Neural cell (in vitro differentiated cells): ENCODE measurements at regions not wholly inside any gene's neighbourhood (a gene's known extent, or its start where the extent isn't known, plus 50 kb on each side); places are given as distances from the start of the nearest gene placed in this dataset.

ENCODE experiments used
- H2AFZ ChIP-seq: fragments of 200-600, 300-800 bp; sonication (generic), shearing (Covaris generic); 2 replicates; pipeline ENCODE4 v1.6.0; 2014; ENCODE audit warnings: low read depth, mild to moderate bottlenecking, antibody characterized with exemption, low read length, moderate library complexity
- H3F3A ChIP-seq: fragments of 200-600 bp; shearing (Covaris generic); 2 replicates; pipeline ENCODE4 v1.6.1; 2016; ENCODE audit warnings: mild to moderate bottlenecking, moderate library complexity, mixed read lengths, antibody characterized with exemption, low read length; ENCODE audit not compliant: insufficient read depth, poor library complexity, severe bottlenecking
- H3K27ac ChIP-seq: fragments of 200-600, 300-800 bp; sonication (generic), shearing (Covaris generic); 2 replicates; pipeline ENCODE4 v1.5.1; 2014; ENCODE audit warnings: mild to moderate bottlenecking, low read length, moderate library complexity
- H3K27me3 ChIP-seq: fragments of 300-800, 200-600 bp; sonication (generic), shearing (Covaris generic); 2 replicates; pipeline ENCODE4 v1.6.0; 2014; ENCODE audit warnings: mild to moderate bottlenecking, low read depth, low read length, moderate library complexity; ENCODE audit not compliant: insufficient read depth
- H3K36me3 ChIP-seq: fragments of 300-800, 200-600 bp; sonication (generic), shearing (Covaris generic); 2 replicates; pipeline ENCODE4 v1.5.1; 2014; ENCODE audit warnings: mild to moderate bottlenecking, antibody characterized with exemption, low read length, moderate library complexity; ENCODE audit not compliant: insufficient read depth
- H3K4me2 ChIP-seq: fragments of 300-800, 200-600 bp; sonication (generic), shearing (Covaris generic); 2 replicates; pipeline ENCODE4 v1.6.0; 2014; ENCODE audit warnings: mild to moderate bottlenecking, low read length
- H3K4me3 ChIP-seq: fragments of 300-800, 200-600 bp; sonication (generic), shearing (Covaris generic); 2 replicates; pipeline ENCODE4 v1.5.1; 2014; ENCODE audit warnings: mild to moderate bottlenecking, low read length, moderate library complexity
- H3K79me2 ChIP-seq: fragments of 200-600 bp; shearing (Covaris generic); replicated peaks from 2 replicates; pipeline ENCODE4 v1.6.0; 2014; ENCODE audit warnings: mild to moderate bottlenecking, low read length, moderate library complexity; ENCODE audit not compliant: insufficient read depth
- H3K9ac ChIP-seq: fragments of 300-800, 200-600 bp; sonication (generic), shearing (Covaris generic); 2 replicates; pipeline ENCODE4 v1.6.1; 2016; ENCODE audit warnings: mild to moderate bottlenecking, low read length, mixed read lengths
- H3K9me2 ChIP-seq: fragments of 200-600 bp; shearing (Covaris generic); 2 replicates; pipeline ENCODE4 v1.6.1; 2016; ENCODE audit warnings: mild to moderate bottlenecking, low read length, mixed read lengths; ENCODE audit not compliant: insufficient read depth
- H3K9me3 ChIP-seq: fragments of 200-600, 300-800 bp; sonication (generic), shearing (Covaris generic); 2 replicates; pipeline ENCODE4 v1.6.1; 2016; ENCODE audit warnings: mild to moderate bottlenecking, mixed run types, low read length, moderate library complexity, mixed read lengths
- H4K20me1 ChIP-seq: fragments of 200-600 bp; shearing (Covaris generic); 2 replicates; pipeline ENCODE4 v1.6.1; 2016; ENCODE audit warnings: mild to moderate bottlenecking, mixed run types; ENCODE audit not compliant: insufficient read depth
- EP300 ChIP-seq: fragments of 450-650 bp; conservative IDR thresholded peaks from 2 replicates; pipeline ENCODE4 v1.6.1; 2014; ENCODE audit warnings: antibody characterized with exemption, mild to moderate bottlenecking, moderate library complexity; ENCODE audit not compliant: poor library complexity, severe bottlenecking
- EZH2 ChIP-seq: fragments of 200-600, 300-800 bp; shearing (Covaris generic), sonication (generic); IDR thresholded peaks from 2 replicates; pipeline ENCODE4 v1.6.1; 2014; ENCODE audit warnings: antibody characterized with exemption, low read length, borderline replicate concordance, mild to moderate bottlenecking; ENCODE audit not compliant: insufficient read depth, poor library complexity, severe bottlenecking
- MXI1 ChIP-seq: fragments of 450-650 bp; conservative IDR thresholded peaks from 2 replicates; pipeline ENCODE4 v1.6.1; 2014; ENCODE audit warnings: antibody characterized with exemption, mild to moderate bottlenecking; ENCODE audit not compliant: poor library complexity, severe bottlenecking
- POLR2AphosphoS5 ChIP-seq: IDR thresholded peaks from 2 replicates; pipeline ENCODE4 v1.6.1; 2012
- RAD21 ChIP-seq: fragments of 450-650 bp; conservative IDR thresholded peaks from 2 replicates; pipeline ENCODE4 v1.6.1; 2014; ENCODE audit warnings: antibody characterized with exemption, mild to moderate bottlenecking, moderate library complexity
- SMC3 ChIP-seq: fragments of 450-650 bp; conservative IDR thresholded peaks from 2 replicates; pipeline ENCODE4 v1.6.1; 2014; ENCODE audit warnings: antibody characterized with exemption, mild to moderate bottlenecking, moderate library complexity; ENCODE audit not compliant: poor library complexity
- TAF1 ChIP-seq: IDR thresholded peaks from 2 replicates; pipeline ENCODE4 v1.6.1; 2012; ENCODE audit warnings: low read depth
- TF ChIP-seq, protein P1 (sequence below): fragments of 450-650 bp; IDR thresholded peaks from 2 replicates; pipeline ENCODE4 v1.5.1; 2014; ENCODE audit warnings: antibody characterized with exemption, mild to moderate bottlenecking, moderate library complexity; ENCODE audit not compliant: poor library complexity, severe bottlenecking
- TF ChIP-seq, protein P2 (sequence below): IDR thresholded peaks from 2 replicates; pipeline ENCODE4 v1.6.1; 2012; ENCODE audit warnings: borderline replicate concordance

DNA sequence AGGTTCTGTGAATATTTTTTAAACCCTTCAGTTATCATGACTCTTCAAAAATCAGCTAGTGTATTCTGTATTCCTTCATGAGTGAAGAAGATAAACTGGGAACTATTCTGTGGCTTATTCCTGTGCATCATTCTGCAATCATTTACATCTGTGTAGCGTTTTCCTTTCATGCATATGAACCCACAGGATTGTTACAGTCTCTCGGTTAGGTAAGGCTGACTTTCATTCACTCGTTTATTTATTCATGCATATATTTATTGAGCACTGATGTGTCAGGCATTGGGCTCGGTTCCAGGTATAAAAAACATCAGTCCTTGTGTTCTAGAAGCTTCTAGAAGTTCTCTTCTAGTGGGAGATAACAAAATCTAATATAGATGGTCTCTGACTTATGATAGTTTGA is 318.4 kb downstream of the MAN2A1 start:
- Histone ChIP-seq H3K27ac (no peak overlapping the region), H3K79me2 (no peaks in the 10 kb centered on the region), H3K4me2 (no peak overlapping the region), H3K27me3 (no peaks in the 10 kb centered on the region), H3K36me3 (no peaks in the 10 kb centered on the region), H3K9me3 (no peaks in the 10 kb centered on the region), H4K20me1 (no peaks in the 10 kb centered on the region), H3K9ac (no peak overlapping the region), H3F3A (no peaks in the 10 kb centered on the region), H3K4me3 (no peak overlapping the region), H3K9me2 (no peaks in the 10 kb centered on the region), H2AFZ (no peak overlapping the region)
- TF ChIP-seq EZH2 = no peak
- TF ChIP-seq, protein P1, sequence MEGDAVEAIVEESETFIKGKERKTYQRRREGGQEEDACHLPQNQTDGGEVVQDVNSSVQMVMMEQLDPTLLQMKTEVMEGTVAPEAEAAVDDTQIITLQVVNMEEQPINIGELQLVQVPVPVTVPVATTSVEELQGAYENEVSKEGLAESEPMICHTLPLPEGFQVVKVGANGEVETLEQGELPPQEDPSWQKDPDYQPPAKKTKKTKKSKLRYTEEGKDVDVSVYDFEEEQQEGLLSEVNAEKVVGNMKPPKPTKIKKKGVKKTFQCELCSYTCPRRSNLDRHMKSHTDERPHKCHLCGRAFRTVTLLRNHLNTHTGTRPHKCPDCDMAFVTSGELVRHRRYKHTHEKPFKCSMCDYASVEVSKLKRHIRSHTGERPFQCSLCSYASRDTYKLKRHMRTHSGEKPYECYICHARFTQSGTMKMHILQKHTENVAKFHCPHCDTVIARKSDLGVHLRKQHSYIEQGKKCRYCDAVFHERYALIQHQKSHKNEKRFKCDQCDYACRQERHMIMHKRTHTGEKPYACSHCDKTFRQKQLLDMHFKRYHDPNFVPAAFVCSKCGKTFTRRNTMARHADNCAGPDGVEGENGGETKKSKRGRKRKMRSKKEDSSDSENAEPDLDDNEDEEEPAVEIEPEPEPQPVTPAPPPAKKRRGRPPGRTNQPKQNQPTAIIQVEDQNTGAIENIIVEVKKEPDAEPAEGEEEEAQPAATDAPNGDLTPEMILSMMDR = no peak
- TF ChIP-seq, protein P2, sequence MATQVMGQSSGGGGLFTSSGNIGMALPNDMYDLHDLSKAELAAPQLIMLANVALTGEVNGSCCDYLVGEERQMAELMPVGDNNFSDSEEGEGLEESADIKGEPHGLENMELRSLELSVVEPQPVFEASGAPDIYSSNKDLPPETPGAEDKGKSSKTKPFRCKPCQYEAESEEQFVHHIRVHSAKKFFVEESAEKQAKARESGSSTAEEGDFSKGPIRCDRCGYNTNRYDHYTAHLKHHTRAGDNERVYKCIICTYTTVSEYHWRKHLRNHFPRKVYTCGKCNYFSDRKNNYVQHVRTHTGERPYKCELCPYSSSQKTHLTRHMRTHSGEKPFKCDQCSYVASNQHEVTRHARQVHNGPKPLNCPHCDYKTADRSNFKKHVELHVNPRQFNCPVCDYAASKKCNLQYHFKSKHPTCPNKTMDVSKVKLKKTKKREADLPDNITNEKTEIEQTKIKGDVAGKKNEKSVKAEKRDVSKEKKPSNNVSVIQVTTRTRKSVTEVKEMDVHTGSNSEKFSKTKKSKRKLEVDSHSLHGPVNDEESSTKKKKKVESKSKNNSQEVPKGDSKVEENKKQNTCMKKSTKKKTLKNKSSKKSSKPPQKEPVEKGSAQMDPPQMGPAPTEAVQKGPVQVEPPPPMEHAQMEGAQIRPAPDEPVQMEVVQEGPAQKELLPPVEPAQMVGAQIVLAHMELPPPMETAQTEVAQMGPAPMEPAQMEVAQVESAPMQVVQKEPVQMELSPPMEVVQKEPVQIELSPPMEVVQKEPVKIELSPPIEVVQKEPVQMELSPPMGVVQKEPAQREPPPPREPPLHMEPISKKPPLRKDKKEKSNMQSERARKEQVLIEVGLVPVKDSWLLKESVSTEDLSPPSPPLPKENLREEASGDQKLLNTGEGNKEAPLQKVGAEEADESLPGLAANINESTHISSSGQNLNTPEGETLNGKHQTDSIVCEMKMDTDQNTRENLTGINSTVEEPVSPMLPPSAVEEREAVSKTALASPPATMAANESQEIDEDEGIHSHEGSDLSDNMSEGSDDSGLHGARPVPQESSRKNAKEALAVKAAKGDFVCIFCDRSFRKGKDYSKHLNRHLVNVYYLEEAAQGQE = no peak
- TF ChIP-seq SMC3 = no peak
- no peak for TF ChIP-seq EP300
- no peak for TF ChIP-seq RAD21
- no peak for TF ChIP-seq TAF1

DNA sequence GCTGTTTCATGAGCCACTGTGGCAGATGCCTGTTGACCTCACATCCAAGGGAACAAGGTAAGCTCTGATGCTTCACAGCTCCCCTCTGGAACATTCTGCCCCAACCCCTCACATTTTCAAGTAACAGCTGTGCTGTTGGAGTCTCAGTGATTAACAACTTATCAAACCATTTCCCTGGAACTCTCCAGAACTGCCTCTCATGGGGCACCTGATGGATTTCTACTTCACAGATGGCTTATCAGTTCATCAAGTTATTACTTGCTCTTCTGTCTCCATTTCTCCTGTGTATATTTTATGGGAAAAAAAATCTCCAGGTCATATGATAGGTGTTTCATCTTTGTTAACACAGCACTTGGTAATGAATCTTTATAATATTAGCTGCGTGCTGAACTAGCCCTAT is 322.4 kb downstream of the MAN2A1 start:
- no peak overlapping the region for H3K9ac ChIP-seq
- no peaks in the 10 kb centered on the region for H4K20me1 ChIP-seq
- H3K9me2 ChIP-seq = no peaks in the 10 kb centered on the region
- H3K27me3 ChIP-seq = no peaks in the 10 kb centered on the region
- no peaks in the 10 kb centered on the region for H3K79me2 ChIP-seq
- no peaks in the 10 kb centered on the region for H3K9me3 ChIP-seq
- H3K4me3 ChIP-seq = no peak overlapping the region
- no peak overlapping the region for H2AFZ ChIP-seq
- no peak overlapping the region for H3K27ac ChIP-seq
- no peaks in the 10 kb centered on the region for H3F3A ChIP-seq
- H3K36me3 ChIP-seq = no peaks in the 10 kb centered on the region
- TF ChIP-seq MXI1 (no peak), POLR2AphosphoS5 (no peak), RAD21 (no peak), SMC3 (no peak), EZH2 (no peak), EP300 (no peak), TAF1 (no peak)
- TF ChIP-seq, protein P2 = no peak
- TF ChIP-seq, protein P1 = no peak
- no peak overlapping the region for H3K4me2 ChIP-seq
